Nephron progenitor cell (in vitro differentiated cells): ENCODE measurements at regions not wholly inside any gene's neighbourhood (a gene's known extent, or its start where the extent isn't known, plus 50 kb on each side); places are given as distances from the start of the nearest gene placed in this dataset.

ENCODE experiments used
- DNase-seq: peaks from one replicate; pipeline ENCODE4 v3.0.0; 2021
- H3K27ac Mint-ChIP-seq: 2 replicates; pipeline ENCODE4 v1.8.0; 2021; ENCODE audit warnings: mild to moderate bottlenecking, moderate library complexity, mixed read lengths
- H3K27me3 Mint-ChIP-seq: 2 replicates; pipeline ENCODE4 v1.8.0; 2021; ENCODE audit warnings: mild to moderate bottlenecking, low read depth, mixed read lengths; ENCODE audit not compliant: poor library complexity
- H3K36me3 Mint-ChIP-seq: 2 replicates; pipeline ENCODE4 v1.8.0; 2021; ENCODE audit warnings: low read depth, mixed read lengths
- H3K4me1 Mint-ChIP-seq: 2 replicates; pipeline ENCODE4 v1.8.0; 2021; ENCODE audit warnings: mixed read lengths
- H3K4me3 Mint-ChIP-seq: 2 replicates; pipeline ENCODE4 v1.8.0; 2021; ENCODE audit warnings: mild to moderate bottlenecking, moderate library complexity, mixed read lengths
- H3K9me3 Mint-ChIP-seq: 2 replicates; pipeline ENCODE4 v1.8.0; 2021; ENCODE audit warnings: mild to moderate bottlenecking, moderate library complexity, mixed read lengths
- CTCF ChIP-seq: fragments of 200-600 bp; sonication (generic); IDR thresholded peaks from 2 replicates; pipeline ENCODE4 v1.5.0; 2021; ENCODE audit warnings: antibody characterized with exemption

- Mint-ChIP-seq H3K4me3 (no peak overlapping the region), H3K36me3 (no peaks in the 10 kb centered on the region), H3K27me3 (peaks cover 28% of the 10 kb centered on the region), H3K9me3 (no peaks in the 10 kb centered on the region), H3K27ac (no peak overlapping the region), H3K4me1 (peaks cover 5% of the 10 kb centered on the region)
- no peak for DNase-seq
- TF ChIP-seq CTCF: no peak
These were observed 55.2 kb downstream of the JAKMIP3 start for GRCh38 chr10:132120734-132121510.

- Mint-ChIP-seq H3K27ac (no peak overlapping the region), H3K9me3 (no peaks in the 10 kb centered on the region), H3K4me1 (peaks cover 5% of the 10 kb centered on the region), H3K27me3 (peaks cover 33% of the 10 kb centered on the region), H3K36me3 (no peaks in the 10 kb centered on the region), H3K4me3 (no peak overlapping the region)
- no peak for DNase-seq
- no peak for TF ChIP-seq CTCF
These were observed 55.7 kb downstream of the JAKMIP3 start for GRCh38 chr10:132121511-132121830.

- peaks cover 5% of the 10 kb centered on the region for H3K4me1 Mint-ChIP-seq
These were observed 56.5 kb downstream of the JAKMIP3 start for GRCh38 chr10:132122097-132122861.

GRCh38 chr10:132122939-132123445 lies 57.2 kb downstream of the JAKMIP3 start:
- Mint-ChIP-seq H3K27ac (no peak overlapping the region), H3K27me3 (peaks cover 28% of the 10 kb centered on the region), H3K9me3 (no peaks in the 10 kb centered on the region), H3K36me3 (no peaks in the 10 kb centered on the region), H3K4me3 (no peak overlapping the region), H3K4me1 (peaks cover 5% of the 10 kb centered on the region)
- TF ChIP-seq CTCF: no peak
- no peak for DNase-seq

More at GRCh38 chr10:132122097-132122861, 56.5 kb downstream of the JAKMIP3 start:
- no peak overlapping the region for H3K27ac Mint-ChIP-seq
- no peaks in the 10 kb centered on the region for H3K9me3 Mint-ChIP-seq
- H3K4me3 Mint-ChIP-seq: no peak overlapping the region
- peaks cover 33% of the 10 kb centered on the region for H3K27me3 Mint-ChIP-seq
- TF ChIP-seq CTCF: no peak
- H3K36me3 Mint-ChIP-seq: no peaks in the 10 kb centered on the region
- DNase-seq: no peak

- no peak for TF ChIP-seq CTCF
- Mint-ChIP-seq H3K4me1 (peaks cover 5% of the 10 kb centered on the region), H3K27me3 (peaks cover 27% of the 10 kb centered on the region), H3K4me3 (no peak overlapping the region), H3K27ac (no peak overlapping the region), H3K36me3 (no peaks in the 10 kb centered on the region), H3K9me3 (peaks cover 5% of the 10 kb centered on the region)
- no peak for DNase-seq
These were observed 57.9 kb downstream of the JAKMIP3 start for GRCh38 chr10:132123606-132124005.
